ENCODE measurements at regions not wholly inside any gene's neighbourhood (a gene's known extent, or its start where the extent isn't known, plus 50 kb on each side); places are given as distances from the start of the nearest gene placed in this dataset.

DNA sequence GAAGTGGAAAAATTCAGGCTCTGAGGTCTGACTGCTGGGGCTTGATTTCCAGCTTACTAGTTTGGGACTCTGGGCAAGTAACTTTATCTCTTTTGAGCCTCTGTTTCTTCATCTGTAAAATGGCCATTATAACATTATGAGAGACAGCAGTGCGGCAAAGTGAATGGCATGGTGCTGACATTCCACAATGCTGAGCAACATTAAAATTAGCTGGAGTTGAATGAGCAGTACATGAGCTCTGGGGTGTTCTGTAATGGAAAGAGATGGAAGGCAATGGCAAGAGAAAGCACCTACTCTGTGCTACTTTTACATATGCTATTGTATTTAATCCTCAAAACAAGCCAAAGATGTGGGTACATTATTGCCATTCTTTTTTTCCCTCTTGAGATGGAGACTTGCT lies 535.7 kb upstream of the CDH11 start:
- TF ChIP-seq POLR2A (IDR thresholded peaks at IDR 0.05): no peak
- TF ChIP-seq CTCF (IDR thresholded peaks at IDR 0.05): no peak

Measured in breast epithelium (tissue), 3 donors.